ENCODE measurements at regions not wholly inside any gene's neighbourhood (a gene's known extent, or its start where the extent isn't known, plus 50 kb on each side); places are given as distances from the start of the nearest gene placed in this dataset.

DNA sequence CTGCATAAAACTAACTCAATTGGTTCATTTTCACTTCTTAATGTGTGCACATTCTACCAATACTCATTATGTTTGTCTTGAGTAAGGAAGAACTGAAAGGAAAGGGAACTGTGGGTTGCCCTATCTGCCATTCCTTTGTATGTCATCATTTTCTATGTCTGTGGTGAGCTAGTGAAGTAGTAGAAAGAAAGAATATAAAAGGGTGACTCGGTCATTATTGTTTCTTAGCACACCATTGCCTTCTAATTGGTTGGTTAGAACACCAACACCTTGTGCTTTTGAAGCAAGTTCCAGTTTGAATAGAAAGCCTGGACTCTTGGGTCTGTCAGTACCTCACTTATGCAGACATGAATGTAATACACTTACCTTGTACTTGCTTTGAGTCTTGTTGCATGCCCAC is 64.3 kb upstream of the MDFIC start:
- no peak for DNase-seq (ENCODE audit: low read depth)

GRCh38 chr7:114859477-114859876 is 62.4 kb upstream of the MDFIC start:
- DNase-seq (ENCODE audit: low read depth), result no peak

DNA sequence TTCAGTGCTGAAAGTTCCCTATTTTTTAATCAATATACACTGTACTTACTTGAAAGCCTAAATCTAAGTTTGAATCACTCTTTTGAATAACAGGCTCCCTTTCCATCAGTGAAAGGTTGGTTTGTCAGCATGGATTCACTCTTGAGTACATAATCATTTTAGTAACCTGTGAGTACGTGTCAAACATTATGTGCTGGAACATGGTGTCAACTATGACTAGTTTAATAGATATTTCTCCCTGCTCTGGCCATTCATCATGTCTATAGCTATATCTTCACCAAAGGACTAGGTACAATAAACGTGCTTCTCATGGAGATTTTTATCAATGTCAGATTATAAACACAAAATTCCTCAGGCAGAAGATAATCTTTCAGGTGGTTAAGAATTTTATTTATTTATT is 61.7 kb upstream of the MDFIC start:
- no peak for DNase-seq (ENCODE audit: low read depth)

DNA sequence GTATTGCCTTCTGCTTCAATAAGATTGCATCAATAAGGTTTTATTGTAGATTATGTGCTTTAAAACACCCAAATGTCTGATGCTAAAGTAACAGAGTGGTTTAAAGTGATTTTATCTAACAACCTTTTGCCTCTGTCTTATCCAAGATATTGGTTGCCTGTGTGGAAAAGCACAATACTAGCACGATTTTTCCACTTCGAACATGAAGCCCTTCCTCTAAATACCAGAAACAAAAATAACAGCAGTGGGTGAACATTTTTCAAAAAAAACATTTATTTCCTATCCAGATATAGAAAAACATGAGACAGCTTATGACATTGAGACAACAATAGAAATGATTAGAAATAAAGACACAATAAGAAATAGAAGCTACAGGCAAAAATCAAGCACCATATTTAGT is 59.5 kb upstream of the MDFIC start:
- no peak for DNase-seq (ENCODE audit: low read depth)

GRCh38 chr7:114864278-114864677 is 57.6 kb upstream of the MDFIC start:
- no peak for DNase-seq (ENCODE audit: low read depth)

GRCh38 chr7:114865564-114865963 is 56.3 kb upstream of the MDFIC start:
- peak; percentile 37 for DNase-seq (ENCODE audit: low read depth)

Data from activated T-helper 9 cell treated with anti-CD3 and anti-CD28 coated beads, Interleukin-2, amount 50 U/mL, for 16 hours (primary cell).